ENCODE measurements at regions not wholly inside any gene's neighbourhood (a gene's known extent, or its start where the extent isn't known, plus 50 kb on each side); places are given as distances from the start of the nearest gene placed in this dataset.

DNA sequence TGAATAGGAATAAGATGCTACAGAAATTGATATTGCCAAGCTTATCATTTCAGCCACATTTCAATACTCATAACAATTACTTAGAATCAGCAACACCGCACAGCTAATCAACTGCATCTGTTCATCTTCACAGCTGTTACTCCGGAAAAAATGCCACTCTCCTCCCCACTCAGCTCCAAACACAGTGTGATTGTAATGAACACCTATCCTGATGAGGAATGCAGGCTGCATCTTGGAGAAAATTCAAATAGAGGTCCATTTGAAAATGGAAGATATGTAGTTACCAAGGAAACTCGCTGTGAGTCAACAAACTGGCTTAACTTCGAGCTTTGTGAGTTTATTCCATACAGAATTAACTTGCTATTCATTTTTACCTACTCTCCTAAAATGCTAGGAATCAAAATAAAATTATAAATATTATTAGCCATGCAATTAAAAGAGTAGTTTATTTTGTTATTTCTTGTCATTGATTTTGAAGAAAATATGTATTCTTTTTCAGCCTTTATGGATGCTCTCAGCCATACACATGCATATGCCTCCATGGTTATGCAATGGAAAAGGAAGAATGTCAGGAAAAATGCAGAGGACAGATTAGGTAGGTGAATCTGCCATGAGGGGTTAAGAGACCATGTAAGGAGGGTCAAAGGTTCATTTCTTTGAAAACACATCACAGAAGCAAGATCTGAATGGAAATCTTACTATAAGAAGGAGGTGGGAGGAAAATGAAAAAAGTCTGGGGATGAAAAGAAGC lies 267.2 kb downstream of the POM121L12 start:
- no peak for DNase-seq (ENCODE audit: extremely low spot score)
- no peak for TF ChIP-seq SUZ12 (IDR thresholded peaks at IDR 0.05)
- no peak for TF ChIP-seq LEF1 (IDR thresholded peaks at IDR 0.05; ENCODE audit: borderline replicate concordance)
- no peak for TF ChIP-seq BHLHE40 (IDR thresholded peaks at IDR 0.05; ENCODE audit: borderline replicate concordance)
- ChIA-PET POLR2A (no interaction called here), CTCF (no interaction called here)

DNA sequence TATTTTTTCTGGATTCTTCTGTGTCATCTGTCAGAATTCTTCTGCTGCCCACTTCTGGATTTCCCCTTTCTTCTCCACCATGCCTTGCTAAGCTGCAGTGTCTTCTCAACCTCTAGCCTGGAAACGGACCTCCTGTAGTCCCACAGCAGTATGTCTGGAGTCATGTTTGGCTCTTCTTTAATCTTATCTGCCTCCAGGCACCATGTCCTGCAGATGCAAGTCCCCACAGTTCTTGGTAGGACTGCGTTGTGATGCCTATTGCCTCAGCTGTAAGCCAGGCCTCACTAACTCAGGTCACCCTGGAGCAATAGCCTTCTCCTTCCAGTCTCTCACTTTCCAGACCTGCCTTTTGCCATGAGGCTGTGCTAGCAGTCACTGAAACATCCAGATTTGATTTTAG lies 268.3 kb downstream of the POM121L12 start:
- no peak for TF ChIP-seq ARNT (IDR thresholded peaks at IDR 0.05)
- no peak for TF ChIP-seq LEF1 (IDR thresholded peaks at IDR 0.05; ENCODE audit: borderline replicate concordance)
- TF ChIP-seq FOXK2 (IDR thresholded peaks at IDR 0.05): no peak
- no peak for TF ChIP-seq CTBP1 (IDR thresholded peaks at IDR 0.05; ENCODE audit: borderline replicate concordance)
- no peak for TF ChIP-seq FOXA1 (IDR thresholded peaks at IDR 0.05)
- no peak for TF ChIP-seq BHLHE40 (IDR thresholded peaks at IDR 0.05; ENCODE audit: borderline replicate concordance)
- TF ChIP-seq SUZ12 (IDR thresholded peaks at IDR 0.05): no peak
- TF ChIP-seq HDGF (IDR thresholded peaks at IDR 0.05; ENCODE audit: borderline replicate concordance): no peak
- TF ChIP-seq SP1 (IDR thresholded peaks at IDR 0.05): no peak
- TF ChIP-seq, protein P1, sequence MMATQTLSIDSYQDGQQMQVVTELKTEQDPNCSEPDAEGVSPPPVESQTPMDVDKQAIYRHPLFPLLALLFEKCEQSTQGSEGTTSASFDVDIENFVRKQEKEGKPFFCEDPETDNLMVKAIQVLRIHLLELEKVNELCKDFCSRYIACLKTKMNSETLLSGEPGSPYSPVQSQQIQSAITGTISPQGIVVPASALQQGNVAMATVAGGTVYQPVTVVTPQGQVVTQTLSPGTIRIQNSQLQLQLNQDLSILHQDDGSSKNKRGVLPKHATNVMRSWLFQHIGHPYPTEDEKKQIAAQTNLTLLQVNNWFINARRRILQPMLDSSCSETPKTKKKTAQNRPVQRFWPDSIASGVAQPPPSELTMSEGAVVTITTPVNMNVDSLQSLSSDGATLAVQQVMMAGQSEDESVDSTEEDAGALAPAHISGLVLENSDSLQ (IDR thresholded peaks at IDR 0.05): no peak
- TF ChIP-seq L3MBTL2 (conservative IDR thresholded peaks at IDR 0.05): no peak
- no peak for TF ChIP-seq ELF4 (IDR thresholded peaks at IDR 0.05)
- TF ChIP-seq ZNF384 (IDR thresholded peaks at IDR 0.05): no peak
- no peak for TF ChIP-seq TARDBP (IDR thresholded peaks at IDR 0.05)
- no peak for TF ChIP-seq FOXM1 (IDR thresholded peaks at IDR 0.05; ENCODE audit: borderline replicate concordance)
- TF ChIP-seq NFRKB (IDR thresholded peaks at IDR 0.05): no peak
- POLR2A ChIA-PET: no interaction called here
- no peak for DNase-seq (ENCODE audit: extremely low spot score)
- CTCF ChIA-PET: no interaction called here

GRCh38 chr7:53306846-53307245 lies 271.4 kb downstream of the POM121L12 start:
- no peak for TF ChIP-seq FOXM1 (IDR thresholded peaks at IDR 0.05; ENCODE audit: borderline replicate concordance)
- TF ChIP-seq ELF4 (IDR thresholded peaks at IDR 0.05): no peak
- TF ChIP-seq FOXK2 (IDR thresholded peaks at IDR 0.05): no peak
- TF ChIP-seq L3MBTL2 (conservative IDR thresholded peaks at IDR 0.05): no peak
- TF ChIP-seq LEF1 (IDR thresholded peaks at IDR 0.05; ENCODE audit: borderline replicate concordance): no peak
- no peak for TF ChIP-seq CTBP1 (IDR thresholded peaks at IDR 0.05; ENCODE audit: borderline replicate concordance)
- TF ChIP-seq SP1 (IDR thresholded peaks at IDR 0.05): no peak
- no peak for TF ChIP-seq BHLHE40 (IDR thresholded peaks at IDR 0.05; ENCODE audit: borderline replicate concordance)
- no peak for TF ChIP-seq NFRKB (IDR thresholded peaks at IDR 0.05)
- TF ChIP-seq TARDBP (IDR thresholded peaks at IDR 0.05): no peak
- TF ChIP-seq ARNT (IDR thresholded peaks at IDR 0.05): no peak
- no peak for TF ChIP-seq ZNF384 (IDR thresholded peaks at IDR 0.05)
- TF ChIP-seq, protein P1 (IDR thresholded peaks at IDR 0.05): no peak
- no peak for TF ChIP-seq FOXA1 (IDR thresholded peaks at IDR 0.05)
- TF ChIP-seq HDGF (IDR thresholded peaks at IDR 0.05; ENCODE audit: borderline replicate concordance): no peak
- POLR2A ChIA-PET: no interaction called here
- CTCF ChIA-PET: no interaction called here
- DNase-seq (ENCODE audit: extremely low spot score): no peak

DNA sequence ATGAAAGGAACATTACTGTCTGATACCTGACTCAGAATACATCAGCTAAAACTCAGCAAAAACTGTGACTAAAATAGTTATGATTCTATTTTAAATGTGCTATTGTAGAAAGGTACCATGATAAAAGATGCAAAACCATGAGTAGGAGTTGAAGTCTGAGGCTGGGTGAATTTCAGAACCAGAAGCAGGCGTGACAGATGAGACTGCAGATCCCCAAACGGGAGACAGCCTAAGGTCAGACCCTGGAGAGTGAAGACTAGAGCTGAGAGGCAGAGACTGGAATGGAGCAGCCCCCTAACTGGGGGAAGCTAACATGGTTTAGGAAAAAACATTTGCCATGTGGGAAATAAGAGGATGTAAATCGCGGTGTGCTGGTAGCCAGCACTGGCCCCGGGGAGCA lies 275.8 kb downstream of the POM121L12 start:
- TF ChIP-seq FOXK2 (IDR thresholded peaks at IDR 0.05): no peak
- no peak for TF ChIP-seq ZNF384 (IDR thresholded peaks at IDR 0.05)
- no peak for TF ChIP-seq CTBP1 (IDR thresholded peaks at IDR 0.05; ENCODE audit: borderline replicate concordance)
- TF ChIP-seq SUZ12 (IDR thresholded peaks at IDR 0.05): no peak
- no peak for TF ChIP-seq BHLHE40 (IDR thresholded peaks at IDR 0.05; ENCODE audit: borderline replicate concordance)
- TF ChIP-seq HDGF (IDR thresholded peaks at IDR 0.05; ENCODE audit: borderline replicate concordance): no peak
- TF ChIP-seq FOXM1 (IDR thresholded peaks at IDR 0.05; ENCODE audit: borderline replicate concordance): no peak
- DNase-seq (ENCODE audit: extremely low spot score): no peak
- CTCF ChIA-PET: no interaction called here
- POLR2A ChIA-PET: no interaction called here

- DNase-seq (ENCODE audit: extremely low spot score): no peak
Measured at GRCh38 chr7:53315981-53316380, 280.5 kb downstream of the POM121L12 start.

DNA sequence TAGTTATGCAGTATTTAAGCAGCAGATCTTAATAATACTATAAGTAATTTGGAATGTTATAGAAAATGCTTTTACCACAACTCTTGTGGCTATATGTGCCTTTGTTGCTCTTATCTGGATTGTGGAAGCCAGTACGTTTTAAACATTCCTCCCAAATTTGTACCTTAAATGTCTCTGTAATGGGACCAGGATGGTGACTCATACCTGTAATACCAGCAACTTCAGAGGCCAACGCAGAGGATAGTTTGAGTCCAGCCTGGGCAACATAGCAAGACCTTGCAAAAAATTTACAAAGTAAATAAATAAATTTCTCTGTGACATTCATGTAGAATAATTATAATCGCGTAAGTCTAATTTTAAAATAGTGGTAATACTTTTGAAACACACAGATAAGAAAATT lies 283.1 kb downstream of the POM121L12 start:
- CTCF ChIA-PET: no interaction called here
- DNase-seq (ENCODE audit: extremely low spot score): no peak
- POLR2A ChIA-PET: no interaction called here
- no peak for TF ChIP-seq FOXA1 (IDR thresholded peaks at IDR 0.05)
- TF ChIP-seq, protein P1 (IDR thresholded peaks at IDR 0.05): no peak
- TF ChIP-seq L3MBTL2 (conservative IDR thresholded peaks at IDR 0.05): no peak
- TF ChIP-seq ELF4 (IDR thresholded peaks at IDR 0.05): no peak
- no peak for TF ChIP-seq BHLHE40 (IDR thresholded peaks at IDR 0.05; ENCODE audit: borderline replicate concordance)
- TF ChIP-seq NFRKB (IDR thresholded peaks at IDR 0.05): no peak
- TF ChIP-seq SUZ12 (IDR thresholded peaks at IDR 0.05): no peak

More at GRCh38 chr7:53315981-53316380, 280.5 kb downstream of the POM121L12 start:
- TF ChIP-seq FOXK2 (IDR thresholded peaks at IDR 0.05) (no peak), ZNF384 (IDR thresholded peaks at IDR 0.05) (no peak), TARDBP (IDR thresholded peaks at IDR 0.05) (no peak), ARNT (IDR thresholded peaks at IDR 0.05) (no peak), BHLHE40 (IDR thresholded peaks at IDR 0.05; ENCODE audit: borderline replicate concordance) (no peak), FOXA1 (IDR thresholded peaks at IDR 0.05) (no peak), LEF1 (IDR thresholded peaks at IDR 0.05; ENCODE audit: borderline replicate concordance) (no peak), ELF4 (IDR thresholded peaks at IDR 0.05) (no peak), SP1 (IDR thresholded peaks at IDR 0.05) (no peak)
- TF ChIP-seq, protein P1 (IDR thresholded peaks at IDR 0.05): no peak
- ChIA-PET CTCF (no interaction called here), POLR2A (no interaction called here)
